HepG2 (cell line): ENCODE measurements at regions not wholly inside any gene's neighbourhood (a gene's known extent, or its start where the extent isn't known, plus 50 kb on each side); places are given as distances from the start of the nearest gene placed in this dataset.

Experiments
- ATAC-seq: fragments of 200-7000 bp; cut with Tn5 transposase; 3 replicates; pipeline ENCODE4 v1.9.1; 2020; ENCODE audit warnings: mild to moderate bottlenecking, moderate library complexity
- BruUV-seq: library from RNA; stranded (reverse); fragments of 400-500 nt; replicated peaks from 2 replicates; lab custom pipeline; 2021; lab: Mats Ljungman, UMichigan
- CTCF ChIA-PET: fragments of 300-600 bp; formaldehyde crosslinking; extraction: SDS; loops from one replicate; lab custom pipeline; 2021; ENCODE audit warnings: low total read pairs, inconsistent platforms, low intra/inter-chr PET ratio; lab: Yijun Ruan, JAX
- POLR2A ChIA-PET: fragments of 350-600 bp; sonication (Branson Sonifier 250); formaldehyde crosslinking; loops from one replicate; lab custom pipeline; 2020; ENCODE audit warnings: antibody characterized with exemption, inconsistent platforms; lab: Yijun Ruan, JAX
- DNase-seq: peaks from one replicate; pipeline ENCODE4 v3.0.0-alpha.2; 2015; ENCODE audit warnings: low spot score
- FAIRE-seq: peaks from 3 replicates; lab custom pipeline; 2011; peaks lifted over from hg19 to GRCh38; lab: Jason Lieb, UNC
- H2AFZ ChIP-seq: one replicate; pipeline ENCODE4 v1.6.1; 2011; ENCODE audit warnings: low read length, inconsistent platforms
- H3K27ac ChIP-seq: fragments of 300-600 bp; 3 replicates; pipeline ENCODE4 v1.8.0; 2011; ENCODE audit warnings: mixed run types, mild to moderate bottlenecking, mixed read lengths, low read length, inconsistent platforms; ENCODE audit not compliant: insufficient read depth; ENCODE audit errors: extremely low read length
- H3K27me3 ChIP-seq, 2 experiments: fragments of 200-600 bp in 1 of 2; 2 replicates in 1 of 2; 3 replicates in 1 of 2; pipeline versions ENCODE4 v1.6.0 to v1.8.0; 2011; ENCODE audit warnings: low read length in 2 of 2, mild to moderate bottlenecking in 2 of 2, moderate library complexity in 2 of 2, inconsistent platforms in 1 of 2; ENCODE audit not compliant: insufficient read depth in 2 of 2, control insufficient read depth in 1 of 2
- H3K36me3 ChIP-seq, 2 experiments: fragments of 200-600 bp in 1 of 2; replicated peaks in 1 of 2; 2 replicates in 1 of 2; 3 replicates in 1 of 2; pipeline versions ENCODE4 v1.5.1 to v1.8.0; 2011; ENCODE audit warnings: low read length in 2 of 2, inconsistent platforms in 1 of 2; ENCODE audit not compliant: insufficient read depth in 2 of 2, control insufficient read depth in 1 of 2
- H3K4me1 ChIP-seq: 2 replicates; pipeline ENCODE4 v1.5.1; 2012; ENCODE audit warnings: low read length, inconsistent platforms; ENCODE audit not compliant: insufficient read depth
- H3K4me2 ChIP-seq: 2 replicates; pipeline ENCODE4 v1.6.0; 2011; ENCODE audit warnings: low read depth, low read length, inconsistent platforms
- H3K4me3 ChIP-seq, 3 experiments: fragments of 200-600 bp in 1 of 3; sonication (generic), shearing (Covaris generic) in 1 of 3; replicated peaks in 1 of 3; 2 replicates each; pipeline ENCODE4 v1.5.1; 2011 to 2016; ENCODE audit warnings: low read length in 3 of 3, inconsistent platforms in 2 of 3, low read depth in 2 of 3, mild to moderate bottlenecking in 2 of 3, control low read depth in 1 of 3, mixed read lengths in 1 of 3; ENCODE audit not compliant: insufficient read depth in 1 of 3
- H3K79me2 ChIP-seq: one replicate; pipeline ENCODE4 v1.6.1; 2011; ENCODE audit warnings: low read length, inconsistent platforms; ENCODE audit not compliant: insufficient read depth
- H3K9ac ChIP-seq: 2 replicates; pipeline ENCODE4 v1.6.0; 2011; ENCODE audit warnings: mild to moderate bottlenecking, low read depth, low read length, inconsistent platforms; ENCODE audit not compliant: insufficient read depth
- H3K9me3 ChIP-seq: 2 replicates; pipeline ENCODE4 v1.5.1; 2012; ENCODE audit warnings: mild to moderate bottlenecking, low read length
- H4K20me1 ChIP-seq: 2 replicates; pipeline ENCODE4 v1.6.0; 2011; ENCODE audit warnings: inconsistent platforms, mild to moderate bottlenecking, low read length, moderate library complexity; ENCODE audit not compliant: insufficient read depth
- BHLHE40 ChIP-seq: IDR thresholded peaks from 2 replicates; pipeline ENCODE4 v1.6.1; 2011; ENCODE audit warnings: low read length, improper control_type of control experiment
- CEBPB ChIP-seq: IDR thresholded peaks from 2 replicates; pipeline ENCODE4 v1.6.1; 2011; ENCODE audit warnings: low read depth, low read length, improper control_type of control experiment, borderline replicate concordance
- HNRNPL ChIP-seq: fragments of 200-400 bp; formaldehyde crosslinking; IDR thresholded peaks from 2 replicates; pipeline ENCODE4 v1.6.1; 2017; ENCODE audit warnings: mild to moderate bottlenecking, low read depth, low read length
- NFIB ChIP-seq: sonication (generic); formaldehyde crosslinking; IDR thresholded peaks from 2 replicates; pipeline ENCODE4 v1.9.0; 2021; ENCODE audit warnings: missing genetic modification reagents, mild to moderate bottlenecking, borderline replicate concordance
- POLR2A ChIP-seq, 2 experiments: IDR thresholded peaks; 2 replicates each; pipeline ENCODE4 v1.6.1; 2011; ENCODE audit warnings: low read depth in 2 of 2, low read length in 2 of 2, mild to moderate bottlenecking in 1 of 2, moderate library complexity in 1 of 2; ENCODE audit not compliant: insufficient read depth in 1 of 2
- SIX1 ChIP-seq: sonication (generic); formaldehyde crosslinking; IDR thresholded peaks from 2 replicates; pipeline ENCODE4 v1.4.0; 2020; ENCODE audit warnings: missing genetic modification reagents, borderline replicate concordance
- TAF15 ChIP-seq: fragments of 200-400 bp; formaldehyde crosslinking; IDR thresholded peaks from one replicate; pipeline ENCODE4 v1.6.1; 2018; ENCODE audit warnings: mild to moderate bottlenecking, low read depth, low read length; ENCODE audit not compliant: poor library complexity, severe bottlenecking
- TARDBP ChIP-seq: sonication (generic); formaldehyde crosslinking; IDR thresholded peaks from 2 replicates; pipeline ENCODE4 v1.8.0; 2022; ENCODE audit warnings: mild to moderate bottlenecking, missing genetic modification reagents
- ZNF24 ChIP-seq: fragments of 450-650 bp; IDR thresholded peaks from 2 replicates; pipeline ENCODE4 v1.6.1; 2017; ENCODE audit warnings: antibody characterized with exemption, mild to moderate bottlenecking
- ZNF496 ChIP-seq: sonication (generic); formaldehyde crosslinking; IDR thresholded peaks from 2 replicates; pipeline ENCODE4 v1.8.1; 2023; ENCODE audit warnings: mild to moderate bottlenecking, moderate library complexity, missing genetic modification reagents; ENCODE audit not compliant: insufficient replicate concordance
- ZNF788 ChIP-seq: sonication (generic); formaldehyde crosslinking; IDR thresholded peaks from 2 replicates; pipeline ENCODE4 v1.5.0; 2020; ENCODE audit warnings: mild to moderate bottlenecking, missing genetic modification reagents, borderline replicate concordance
- WGBS: methylation state at CpG from one replicate; pipeline ENCODE4 v1.1.6; 2017; ENCODE audit warnings: low lambda C conversion rate; 5-methylcytosine and 5-hydroxymethylcytosine counted together
- in situ Hi-C: cut with HindIII; loops from 2 replicates; pipeline ENCODE4 v1.10.0; 2017; ENCODE audit warnings: low pct_unique_long_range_greater_than_20kb; ENCODE audit not compliant: extremely low pct_ligation_motif_present
- intact Hi-C: fragments of 100-400 bp; cut with micrococcal nuclease; formaldehyde crosslinking; loops from one replicate; pipeline ENCODE4 v1.10.0; 2022; ENCODE audit not compliant: unreplicated experiment
- TF ChIP-seq, protein P1 (sequence below): IDR thresholded peaks from 2 replicates; pipeline ENCODE4 v1.6.1; 2016; ENCODE audit warnings: missing genetic modification reagents, missing compliant biosample characterization

DNA sequence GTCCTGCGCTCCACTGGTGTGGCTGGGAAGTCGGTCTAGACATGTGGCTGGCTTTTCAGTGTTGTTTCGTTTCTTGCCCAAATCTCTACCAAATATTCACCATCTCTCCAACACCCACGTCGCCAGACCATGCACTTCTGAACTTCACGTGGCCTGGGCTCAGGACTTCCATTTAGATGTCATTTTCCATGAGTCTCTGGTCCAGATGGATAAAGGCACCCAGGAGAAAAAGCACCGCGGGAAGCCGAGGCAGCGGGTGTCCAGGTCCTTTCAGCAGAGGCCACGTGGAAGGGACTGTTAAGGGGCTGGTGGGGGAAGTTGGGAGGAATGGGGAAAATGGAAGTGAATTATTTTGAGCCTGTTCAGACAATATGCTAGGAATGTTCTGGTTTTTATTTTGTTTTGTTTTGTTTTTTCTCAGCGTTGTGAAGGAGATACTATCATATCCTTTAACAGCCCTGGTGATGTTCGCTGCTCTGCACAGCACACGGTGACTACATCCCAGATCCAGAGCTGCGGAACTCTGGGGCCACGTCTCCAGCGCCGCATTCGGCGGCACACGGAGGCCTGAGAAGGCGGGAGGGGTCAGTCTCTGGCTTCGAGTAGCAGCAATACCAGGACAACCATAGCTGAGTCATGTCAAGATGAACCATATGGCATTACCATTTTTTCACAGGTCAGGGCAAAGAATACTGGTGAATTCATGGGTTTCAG, 230.3 kb downstream of the THBS2 start:
- H3K4me1 ChIP-seq: no peaks in the 10 kb centered on the region
- ATAC-seq (no peak), DNase-seq (no peak), FAIRE-seq (no peak)
- H3K4me3 ChIP-seq: no peak overlapping the region
- no peak overlapping the region for H2AFZ ChIP-seq
- TF ChIP-seq NFIB (CRISPR knock-in tag) (no peak), ZNF788 (no peak), HNRNPL (no peak), CEBPB (no peak), BHLHE40 (no peak), SIX1 (CRISPR knock-in tag) (no peak), ZNF24 (no peak), POLR2A (IDR thresholded peaks at IDR 0.05; ENCODE audit: insufficient read depth in 1 of 2, low read depth in 2 of 2, low read length in 2 of 2) (no peak), TAF15 (no peak), TARDBP (no peak), ZNF496 (CRISPR knock-in tag) (no peak)
- TF ChIP-seq, protein P1, sequence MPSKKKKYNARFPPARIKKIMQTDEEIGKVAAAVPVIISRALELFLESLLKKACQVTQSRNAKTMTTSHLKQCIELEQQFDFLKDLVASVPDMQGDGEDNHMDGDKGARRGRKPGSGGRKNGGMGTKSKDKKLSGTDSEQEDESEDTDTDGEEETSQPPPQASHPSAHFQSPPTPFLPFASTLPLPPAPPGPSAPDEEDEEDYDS (CRISPR knock-in tag): no peak
- H3K36me3 ChIP-seq: no peaks in the 10 kb centered on the region
- POLR2A ChIA-PET: no interaction called here
- CTCF ChIA-PET: no interaction called here
- BruUV-seq: no TSS peak
- peaks cover under 1 to 11% of the 10 kb centered on the region in 2 experiments; a peak in 1 of 5 replicates for H3K27me3 ChIP-seq
- in situ Hi-C loops: no loop called here
- H4K20me1 ChIP-seq: no peaks in the 10 kb centered on the region
- no peaks in the 10 kb centered on the region for H3K79me2 ChIP-seq
- intact Hi-C loops: no loop called here
- peaks cover 10% of the 10 kb centered on the region; the same call in 1 of the 2 replicates for H3K9me3 ChIP-seq
- no peak overlapping the region for H3K9ac ChIP-seq
- no peak overlapping the region for H3K4me2 ChIP-seq
- 46% methylated on average over 23 of the region's 23 CpGs for WGBS
- H3K27ac ChIP-seq: no peak overlapping the region
